Psoas muscle (tissue), 7 donors: ENCODE measurements at regions not wholly inside any gene's neighbourhood (a gene's known extent, or its start where the extent isn't known, plus 50 kb on each side); places are given as distances from the start of the nearest gene placed in this dataset.

ENCODE experiments used
- ATAC-seq, 4 donors: fragments of 200-7000 bp; cut with Tn5 transposase; one replicate each; pipeline ENCODE4 v1.9.1; 2020; ENCODE audit warnings: moderate library complexity in 3 of 4, mild to moderate bottlenecking in 2 of 4
- DNase-seq, 2 donors: peaks; one replicate each; pipeline ENCODE4 v3.0.0-alpha.2; 2020
- H3K27ac ChIP-seq: fragments of 200-600 bp; one replicate; pipeline ENCODE4 v1.8.0; 2022
- H3K27me3 ChIP-seq, 3 donors: fragments of 200-600 bp in 1 of 3; one replicate each; pipeline versions ENCODE4 v1.6.1 to v1.8.0; 2013 to 2022; ENCODE audit warnings: low read length in 2 of 3, mild to moderate bottlenecking in 2 of 3, moderate library complexity in 1 of 3; ENCODE audit not compliant: insufficient read depth in 3 of 3
- H3K36me3 ChIP-seq, 2 donors: fragments of 200-600 bp in 1 of 2; one replicate each; pipeline versions ENCODE4 v1.6.1 to v1.8.0; 2013 to 2022; ENCODE audit warnings: low read depth in 1 of 2, mild to moderate bottlenecking in 1 of 2, moderate library complexity in 1 of 2; ENCODE audit not compliant: insufficient read depth in 1 of 2
- H3K4me1 ChIP-seq: fragments of 200-600 bp; one replicate; pipeline ENCODE4 v1.8.0; 2022
- H3K4me3 ChIP-seq: fragments of 200-600 bp; one replicate; pipeline ENCODE4 v1.8.0; 2022; ENCODE audit warnings: mild to moderate bottlenecking
- H3K9me3 ChIP-seq: fragments of 200-600 bp; one replicate; pipeline ENCODE4 v1.8.0; 2022
- CTCF ChIP-seq: fragments of 200-600 bp; IDR thresholded peaks from one replicate; pipeline ENCODE4 v1.8.0; 2022; ENCODE audit warnings: antibody characterized with exemption
- WGBS, 3 donors: extraction: QIAGEN DNeasy Blood & Tissue Kit; methylation state at CpG; one replicate each; pipeline versions ENCODE4 v1.1.6 to v1.1.7; 2013; 5-methylcytosine and 5-hydroxymethylcytosine counted together
- intact Hi-C, 2 donors: fragments of 100-400 bp; cut with DNase I; formaldehyde crosslinking; loops; one replicate each; pipeline versions ENCODE4 v1.11.0 to v1.14.2; 2022
- donor health status: healthy with polysubstance abuse.
- donor health status: DM: no; HTN: no; CAD: no; lungs with moderate emphysema.
- donor health status: Bipolar disorder and iron deficiency.
- donor health status: healthy.
- donor health status: DM: yes; HTN: yes; CAD: no.
- donor health status: DM: no; HTN: no; CAD: no.
- donor health status: DM: yes; HTN: yes; CAD: no.

- Histone ChIP-seq H3K9me3 (no peaks in the 10 kb centered on the region), H3K36me3 (no peaks in the 10 kb centered on the region), H3K4me3 (no peak overlapping the region), H3K27me3 (no peaks in the 10 kb centered on the region), H3K27ac (no peak overlapping the region), H3K4me1 (no peaks in the 10 kb centered on the region)
- DNase-seq (no peak), ATAC-seq (no peak)
- WGBS, 3 donors = 55 to 76% (median 69%) methylated on average over 4 of the region's 4 CpGs
- intact Hi-C loops = no loop called here
- TF ChIP-seq CTCF = no peak
These were observed 208.3 kb upstream of the MID1 start for GRCh38 chrX:10828640-10829039.

GRCh38 chrX:10831716-10832502, 211.5 kb upstream of the MID1 start:
- Histone ChIP-seq H3K9me3 (no peaks in the 10 kb centered on the region), H3K4me3 (no peak overlapping the region), H3K27me3 (no peaks in the 10 kb centered on the region), H3K4me1 (no peaks in the 10 kb centered on the region), H3K27ac (no peak overlapping the region), H3K36me3 (no peaks in the 10 kb centered on the region)
- DNase-seq (no peak), ATAC-seq (no peak)
- WGBS, 3 donors = 38 to 49% (median 43%) methylated on average over 8 of the region's 8 CpGs
- TF ChIP-seq CTCF = no peak
- intact Hi-C loops = no loop called here

- Histone ChIP-seq H3K36me3 (no peaks in the 10 kb centered on the region), H3K4me1 (no peaks in the 10 kb centered on the region), H3K9me3 (no peaks in the 10 kb centered on the region), H3K4me3 (no peak overlapping the region), H3K27me3 (no peaks in the 10 kb centered on the region), H3K27ac (no peak overlapping the region)
- TF ChIP-seq CTCF = no peak
- intact Hi-C loops = no loop called here
- no peak for DNase-seq
- WGBS, 3 donors = 42 to 57% (median 48%) methylated on average over 11 to 13 of the region's 13 CpGs
- ATAC-seq = no peak
These were observed 213.1 kb upstream of the MID1 start for GRCh38 chrX:10833299-10834169.

- WGBS, 3 donors = 51 to 76% (median 57%) methylated on average over 4 of the region's 4 CpGs
- H3K4me3 ChIP-seq = no peak overlapping the region
- H3K27me3 ChIP-seq = no peaks in the 10 kb centered on the region
- TF ChIP-seq CTCF = no peak
- H3K4me1 ChIP-seq = no peaks in the 10 kb centered on the region
- no peak for ATAC-seq
- no peaks in the 10 kb centered on the region for H3K36me3 ChIP-seq
- H3K9me3 ChIP-seq = no peaks in the 10 kb centered on the region
- intact Hi-C loops = no loop called here
- no peak overlapping the region for H3K27ac ChIP-seq
- DNase-seq = no peak
These were observed 221.2 kb upstream of the MID1 start for GRCh38 chrX:10841579-10841978.
